ENCODE measurements at regions not wholly inside any gene's neighbourhood (a gene's known extent, or its start where the extent isn't known, plus 50 kb on each side); places are given as distances from the start of the nearest gene placed in this dataset.

DNA sequence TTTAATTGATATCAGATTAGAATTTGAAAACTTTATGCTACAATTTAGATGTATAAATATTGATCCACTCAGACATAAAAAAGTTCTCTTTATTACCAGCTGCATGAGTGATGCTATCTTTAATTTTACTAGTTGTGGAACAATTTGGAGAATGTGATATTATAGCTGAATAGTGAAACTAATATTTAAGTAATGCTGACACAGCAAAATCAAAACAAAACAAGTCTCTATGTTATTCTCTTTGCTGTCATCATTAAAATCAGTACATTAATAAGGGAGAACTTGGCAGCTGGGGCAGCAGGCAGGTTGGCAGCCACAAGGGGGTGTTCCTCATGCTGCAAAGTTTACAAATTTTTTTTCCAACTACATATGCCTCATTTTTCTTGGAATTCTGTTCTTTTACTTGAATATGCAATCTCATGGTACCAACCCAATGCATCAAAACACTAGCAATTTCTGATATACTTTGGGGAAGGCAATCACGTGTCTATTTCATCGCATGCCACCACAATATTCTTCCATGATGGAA, 585.3 kb downstream of the FGF9 start:
- ATAC-seq = no peak
- no peak for DNase-seq (ENCODE audit: low spot score)

DNA sequence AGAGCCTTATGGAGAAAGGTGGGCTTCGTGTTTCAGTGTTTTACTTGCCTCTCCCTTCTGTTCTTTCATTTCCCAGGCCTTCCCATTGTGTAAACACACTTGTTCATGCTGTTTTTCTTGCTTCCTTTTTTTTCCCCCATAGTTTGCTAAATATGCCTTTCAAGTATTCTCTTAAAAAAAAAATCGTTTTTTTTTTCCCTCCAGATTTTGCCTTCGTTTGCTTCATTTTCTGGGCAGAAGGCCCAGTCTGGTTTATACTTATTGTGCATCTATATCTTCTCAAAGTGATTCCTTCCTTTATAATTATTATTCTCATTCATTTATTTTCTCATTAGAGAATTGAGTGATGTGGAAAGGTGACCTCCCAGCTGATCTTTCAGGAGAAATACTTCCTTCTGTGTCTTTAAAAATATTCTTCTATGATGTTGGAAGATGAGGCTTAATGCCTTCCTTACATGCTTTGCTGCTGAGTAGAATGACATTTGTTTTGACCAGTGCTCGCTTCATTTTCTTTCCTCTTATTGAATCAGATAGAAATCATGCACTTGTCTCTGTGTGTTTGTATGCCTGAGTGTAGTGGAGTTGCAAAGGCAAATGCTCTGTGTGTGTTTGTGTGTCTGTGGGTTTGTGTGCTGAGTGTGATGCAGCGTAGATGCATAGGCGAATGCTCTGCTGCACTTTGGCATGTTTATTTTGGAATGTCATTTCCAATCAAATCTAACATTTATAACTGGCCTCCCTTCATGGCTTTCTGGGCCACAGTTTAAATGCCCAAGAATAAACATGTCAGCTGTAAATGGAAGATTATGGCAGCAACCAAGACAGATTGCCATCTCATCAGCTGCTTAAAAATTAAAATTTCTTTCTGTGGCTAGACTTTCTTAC, 591.4 kb downstream of the FGF9 start:
- DNase-seq (ENCODE audit: low spot score) = no peak
- ATAC-seq = no peak

DNA sequence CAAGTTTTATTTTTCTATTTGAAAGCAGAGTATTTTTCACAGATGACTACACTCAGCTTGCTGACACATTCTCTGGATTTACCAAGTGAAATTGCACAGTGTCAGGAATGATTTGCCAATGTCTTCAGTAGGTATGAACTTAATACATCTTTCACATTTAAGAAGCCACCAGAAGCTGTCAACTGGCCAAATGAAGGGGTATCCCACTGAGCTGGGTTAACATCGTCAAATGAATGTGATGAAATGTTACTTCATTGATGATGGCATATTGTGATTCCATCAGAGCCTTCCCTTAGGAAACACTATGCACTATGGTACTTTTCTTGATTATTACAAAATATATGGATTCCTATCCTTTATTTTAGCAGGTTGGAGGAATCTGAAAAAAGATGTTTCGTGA, 592.3 kb downstream of the FGF9 start:
- DNase-seq (ENCODE audit: low spot score) (no peak), ATAC-seq (no peak)

DNA sequence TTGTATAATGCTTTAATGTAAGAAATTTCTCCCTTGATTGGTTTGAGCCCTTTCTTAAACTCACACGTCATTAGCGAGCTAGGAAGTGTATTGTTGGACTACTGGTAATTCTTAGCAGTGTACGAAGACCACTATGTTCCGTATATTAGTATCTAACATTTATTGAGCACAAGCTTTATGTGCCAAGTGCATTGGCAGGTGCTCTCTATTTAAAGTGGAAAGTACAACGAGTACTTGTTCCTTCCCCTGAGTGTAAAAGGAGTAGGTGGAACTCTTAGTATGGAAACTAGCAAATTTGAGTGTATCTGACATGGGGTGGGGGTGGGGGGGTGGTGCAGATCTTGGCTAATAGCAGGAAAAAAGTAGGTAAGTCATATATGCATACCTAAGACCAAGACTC, 594.7 kb downstream of the FGF9 start:
- ATAC-seq (no peak), DNase-seq (ENCODE audit: low spot score) (no peak)

DNA sequence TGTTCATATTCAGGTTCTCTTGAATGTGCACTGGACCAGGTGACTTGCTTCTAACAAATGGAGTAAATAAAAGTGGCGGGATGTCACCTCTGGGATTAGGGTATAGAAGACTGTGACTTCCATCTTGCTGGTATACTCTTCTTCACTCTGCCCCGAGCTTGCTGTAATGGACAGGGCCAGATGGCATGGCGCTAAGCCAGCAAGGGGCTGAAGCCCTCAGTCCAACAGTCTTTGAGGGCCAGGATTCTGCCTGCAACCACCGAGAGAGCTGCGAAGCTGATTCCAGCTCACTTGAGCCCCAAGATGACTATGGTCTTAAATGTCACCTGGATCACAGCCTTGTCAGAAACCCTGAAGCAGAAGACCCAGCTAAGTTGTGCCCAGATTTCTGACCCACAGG, 600.0 kb downstream of the FGF9 start:
- DNase-seq (ENCODE audit: low spot score) = no peak
- ATAC-seq = no peak

DNA sequence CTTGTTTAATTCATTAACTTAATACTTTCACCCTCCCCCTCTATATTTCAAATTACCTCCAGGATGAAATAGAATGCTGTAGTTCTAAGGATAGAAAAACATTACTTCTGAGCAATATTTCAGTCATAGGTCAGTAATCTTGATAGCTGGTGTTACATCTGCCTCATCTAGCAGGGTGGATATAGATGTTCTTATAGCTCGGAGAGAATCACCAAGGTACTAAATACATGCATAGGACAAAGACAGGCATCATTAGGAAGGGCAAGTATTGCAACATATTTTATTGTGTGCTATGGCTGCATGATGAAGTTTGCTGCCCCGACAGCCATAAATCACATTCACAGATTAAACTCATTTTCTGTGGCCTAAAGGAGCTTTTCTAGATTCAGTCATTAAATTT, 601.0 kb downstream of the FGF9 start:
- DNase-seq (ENCODE audit: low spot score) (no peak), ATAC-seq (no peak)

DNA sequence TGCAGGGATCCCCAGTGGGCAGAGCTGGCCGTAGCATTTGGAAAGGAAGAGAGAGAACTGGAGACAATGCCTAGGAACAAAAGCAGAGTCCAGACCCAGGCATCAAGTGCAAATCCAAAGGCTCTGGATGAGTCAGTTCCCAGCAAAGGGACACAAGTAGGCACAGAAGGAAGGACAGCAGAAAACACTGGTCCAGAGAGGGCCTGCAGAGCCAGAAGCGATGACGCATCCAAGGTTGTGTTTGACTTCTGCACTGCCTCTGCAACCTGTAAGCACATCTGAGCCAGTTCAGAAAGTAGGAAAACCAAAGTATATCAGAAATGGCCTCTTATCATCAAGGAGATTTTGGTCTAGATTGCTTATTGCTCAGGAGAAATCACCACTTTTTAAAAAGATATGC, 604.5 kb downstream of the FGF9 start:
- ATAC-seq = no peak
- no peak for DNase-seq (ENCODE audit: low spot score)

DNA sequence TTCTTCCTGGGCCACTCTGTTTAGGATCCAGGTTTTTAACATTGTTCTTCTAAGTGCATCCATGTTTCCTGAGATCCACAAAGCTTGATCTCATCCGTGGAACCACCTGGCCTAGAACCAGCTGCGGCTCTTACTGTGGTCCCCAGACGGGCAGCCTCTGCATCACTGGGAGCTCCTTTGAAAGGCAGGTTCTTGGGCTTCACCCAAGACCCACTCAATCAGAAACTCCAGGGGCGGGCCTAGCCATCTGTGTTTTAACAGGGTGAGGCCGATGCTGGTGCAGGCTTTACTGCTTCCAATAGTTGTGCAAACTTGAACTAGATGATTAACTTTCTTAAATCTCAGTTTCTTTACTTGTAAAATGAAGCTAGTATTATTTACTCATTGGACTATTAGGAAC, 605.7 kb downstream of the FGF9 start:
- ATAC-seq (no peak), DNase-seq (ENCODE audit: low spot score) (no peak)

DNA sequence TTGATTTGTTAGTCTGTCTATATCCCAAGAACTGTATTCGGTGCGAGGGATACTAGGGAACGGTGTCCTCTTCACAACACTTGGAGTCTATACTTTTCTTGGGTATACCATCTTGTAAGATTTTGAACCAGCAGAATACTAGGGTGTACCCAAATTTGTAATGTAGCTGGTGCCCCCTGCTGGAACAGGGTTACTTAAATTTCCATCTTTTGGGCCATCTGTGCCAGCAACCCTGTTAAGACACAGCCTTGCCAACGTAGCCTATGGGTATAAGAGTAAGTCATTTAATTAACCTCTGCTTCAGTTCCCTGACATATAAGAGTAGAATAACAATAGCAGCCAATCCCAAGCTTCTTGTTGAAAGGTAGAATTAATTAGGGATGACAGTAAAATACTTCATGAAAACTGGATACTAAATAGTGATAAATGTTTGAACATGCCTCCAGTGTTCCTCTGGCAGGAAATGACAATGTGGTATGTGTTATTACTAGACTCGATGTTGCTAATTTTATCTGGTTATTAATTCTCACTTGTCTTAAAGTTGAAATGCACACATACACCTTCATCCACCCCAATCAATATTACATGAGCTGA, 607.6 kb downstream of the FGF9 start:
- ATAC-seq (peak; percentile 72), DNase-seq (ENCODE audit: low spot score) (peak; percentile 50)

DNA sequence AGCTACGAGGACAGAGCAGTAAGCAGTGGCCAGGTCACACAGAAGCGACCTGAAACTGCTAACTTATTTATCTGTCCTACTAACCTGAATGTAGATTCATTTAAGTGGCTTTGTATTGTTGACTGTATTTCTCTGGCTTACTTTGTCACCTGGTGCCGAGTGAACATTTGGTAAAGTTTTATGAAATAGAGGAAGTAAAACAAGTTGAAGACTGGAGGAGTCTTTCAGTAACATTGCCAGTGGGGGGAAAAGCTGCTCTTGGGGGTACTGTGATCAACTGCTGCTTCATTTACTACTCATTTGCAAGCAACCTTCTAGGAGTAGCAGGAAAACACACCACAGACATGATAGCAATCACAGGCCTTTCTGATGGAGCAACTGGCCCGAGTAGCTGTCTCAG, 615.0 kb downstream of the FGF9 start:
- ATAC-seq (no peak), DNase-seq (ENCODE audit: low spot score) (no peak)

DNA sequence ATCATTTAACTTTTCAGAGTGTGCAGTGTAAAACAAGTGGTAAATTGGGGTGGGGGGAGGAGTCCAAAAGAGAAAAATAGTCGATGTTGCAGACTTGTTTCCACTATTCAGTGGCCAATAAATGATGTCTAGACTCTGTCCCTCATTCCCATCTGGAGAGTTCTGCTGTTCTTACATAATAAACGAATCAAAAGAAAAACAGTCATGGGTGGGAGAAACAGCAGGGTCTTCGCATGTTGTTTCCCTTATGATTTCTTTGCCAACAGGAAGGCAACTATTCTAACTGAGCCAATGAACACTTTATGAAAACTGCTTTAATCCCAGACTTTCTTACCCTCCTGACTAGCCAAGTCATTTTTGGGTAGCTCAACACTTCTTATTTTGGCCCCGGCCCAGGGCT, 615.5 kb downstream of the FGF9 start:
- no peak for ATAC-seq
- no peak for DNase-seq (ENCODE audit: low spot score)

DNA sequence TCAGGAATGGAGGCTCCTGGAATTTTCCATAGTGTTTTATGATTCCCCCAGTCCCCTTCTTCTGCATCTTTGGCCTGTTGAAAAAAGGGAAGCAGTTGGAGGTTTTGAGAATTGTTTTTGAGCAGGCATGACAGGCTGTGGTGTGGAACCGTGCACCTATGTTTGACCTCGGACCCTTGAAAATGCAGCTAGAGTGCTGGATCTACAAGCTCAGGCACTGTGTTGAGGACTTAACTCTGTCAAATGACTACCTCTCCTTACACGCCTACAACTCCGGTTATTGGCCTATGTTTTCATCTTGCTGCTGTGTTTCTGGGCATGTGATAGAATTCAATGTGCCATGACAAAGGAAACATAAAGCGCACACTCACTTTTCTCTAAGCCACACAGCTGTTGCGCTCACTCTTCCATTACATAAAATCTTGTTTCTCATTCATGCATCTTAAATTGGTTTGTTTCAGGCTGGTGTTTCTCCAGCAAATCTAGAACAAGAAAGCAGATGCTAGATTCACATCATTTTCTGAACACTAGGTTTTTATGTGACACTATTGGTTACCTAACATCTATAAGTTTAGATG, 616.6 kb downstream of the FGF9 start:
- no peak for ATAC-seq
- no peak for DNase-seq (ENCODE audit: low spot score)

DNA sequence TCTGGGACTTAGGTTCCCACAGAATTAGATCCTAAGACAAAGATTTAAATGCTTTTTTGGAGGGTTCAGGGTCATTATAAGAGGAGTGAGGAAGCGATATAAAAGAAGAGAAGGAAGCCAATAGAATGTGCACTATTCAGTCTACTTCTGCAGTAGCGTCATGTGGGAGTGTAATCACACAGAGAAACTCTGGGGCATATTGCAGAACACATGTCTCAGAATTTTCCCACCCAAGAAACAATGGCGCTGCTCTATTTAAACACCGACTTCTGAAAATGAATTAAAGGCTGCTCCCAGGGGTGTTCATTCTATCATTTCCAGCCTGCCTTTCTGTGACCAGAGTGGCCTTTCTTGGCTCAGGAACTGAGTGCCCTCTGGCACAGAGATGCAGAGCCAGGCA, 617.6 kb downstream of the FGF9 start:
- no peak for ATAC-seq
- DNase-seq (ENCODE audit: low spot score) = no peak

DNA sequence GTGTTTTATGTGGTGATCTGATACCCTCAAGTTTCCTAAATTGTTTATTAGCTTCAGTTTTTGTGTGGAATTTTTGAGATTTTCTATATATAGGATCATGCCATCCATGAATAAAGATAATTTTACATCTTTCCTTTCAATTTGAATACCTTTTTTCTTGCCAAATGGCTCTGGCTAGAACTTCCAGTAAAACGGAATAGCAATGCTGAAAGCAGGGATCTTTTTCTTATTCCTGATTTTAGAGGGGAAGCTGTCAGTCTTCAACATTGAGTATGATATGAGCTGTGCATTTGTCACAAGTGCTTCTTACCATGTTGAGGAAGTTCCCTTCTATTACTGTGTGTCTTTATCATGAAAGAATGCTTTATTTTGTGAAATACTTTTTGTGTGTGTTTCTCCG, 618.8 kb downstream of the FGF9 start:
- no peak for ATAC-seq

DNA sequence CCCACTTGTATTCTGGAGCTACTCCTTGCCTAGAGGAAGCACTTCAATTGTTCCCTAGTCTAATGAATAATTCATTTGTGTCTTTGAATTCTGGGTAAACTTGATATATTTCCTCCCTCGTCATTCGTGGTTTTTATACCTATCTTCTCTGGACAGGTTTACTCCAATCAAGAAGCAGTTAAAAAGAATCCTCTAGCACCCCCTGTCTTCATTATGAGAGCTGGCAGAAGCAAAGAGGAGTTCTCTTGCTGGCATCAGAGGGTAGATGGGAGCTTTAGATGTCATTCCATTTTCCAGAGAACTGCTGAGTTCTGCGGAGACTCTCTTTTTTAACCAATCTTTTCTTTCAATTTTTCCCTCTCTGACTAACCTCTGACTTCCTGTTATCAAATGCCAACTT, 627.7 kb downstream of the FGF9 start:
- ATAC-seq (no peak), DNase-seq (ENCODE audit: low spot score) (no peak)

More for the DNA sequence above, 618.8 kb downstream of the FGF9 start:
- no peak for DNase-seq (ENCODE audit: low spot score)

DNA sequence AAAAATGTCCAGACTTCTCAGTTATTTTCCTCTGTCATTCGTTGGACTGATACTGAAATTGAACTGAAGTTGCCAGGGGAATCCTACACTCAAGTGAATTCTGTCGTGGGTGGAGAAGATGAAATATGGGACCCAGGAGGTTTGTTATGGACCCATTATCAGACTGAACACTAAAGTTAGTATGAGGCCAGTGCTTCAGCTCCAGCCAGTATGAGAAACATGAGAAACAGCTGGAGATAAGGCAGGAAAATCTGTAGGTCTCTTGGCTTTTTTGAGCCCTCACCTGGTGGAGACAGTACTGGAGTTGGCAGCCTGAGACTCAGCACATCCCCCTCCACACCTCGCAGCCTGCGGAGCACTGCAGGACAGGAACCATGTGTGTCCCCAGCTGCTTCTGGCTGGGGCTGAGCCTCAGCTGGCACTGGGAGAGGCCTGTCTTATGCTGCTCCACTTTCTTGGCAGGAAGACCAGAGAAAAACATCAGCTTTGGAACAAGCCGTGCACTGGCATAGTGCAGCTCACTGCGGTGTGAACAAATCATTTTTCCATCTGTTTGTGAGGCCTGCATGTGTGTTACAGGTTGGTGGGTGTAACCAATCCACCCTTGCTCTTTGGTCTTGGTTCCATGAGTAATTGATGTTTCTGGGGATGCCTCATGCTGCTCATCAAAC, 641.0 kb downstream of the FGF9 start:
- no peak for ATAC-seq
- no peak for DNase-seq (ENCODE audit: low spot score)

DNA sequence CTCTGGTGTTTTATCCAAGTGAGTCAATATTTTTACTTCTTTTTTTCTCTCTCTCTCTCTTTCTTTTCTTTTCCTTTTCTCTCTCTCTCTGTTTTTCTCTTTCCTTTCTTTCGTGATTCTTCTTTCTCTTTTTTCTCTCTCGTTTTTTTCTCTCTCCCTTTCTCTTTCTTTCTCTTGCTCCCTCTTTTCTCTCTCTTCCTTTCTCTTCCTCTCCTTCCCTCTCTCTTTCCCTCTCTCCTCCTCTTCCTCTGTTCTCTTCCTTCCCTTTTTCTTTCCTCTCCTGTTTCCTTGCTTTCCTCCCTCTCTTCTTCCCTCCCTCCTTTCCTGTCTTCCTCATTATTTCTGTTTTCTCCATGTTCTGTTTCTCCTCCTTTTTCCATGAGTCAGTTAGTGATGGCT, 641.5 kb downstream of the FGF9 start:
- ATAC-seq (no peak), DNase-seq (ENCODE audit: low spot score) (no peak)

DNA sequence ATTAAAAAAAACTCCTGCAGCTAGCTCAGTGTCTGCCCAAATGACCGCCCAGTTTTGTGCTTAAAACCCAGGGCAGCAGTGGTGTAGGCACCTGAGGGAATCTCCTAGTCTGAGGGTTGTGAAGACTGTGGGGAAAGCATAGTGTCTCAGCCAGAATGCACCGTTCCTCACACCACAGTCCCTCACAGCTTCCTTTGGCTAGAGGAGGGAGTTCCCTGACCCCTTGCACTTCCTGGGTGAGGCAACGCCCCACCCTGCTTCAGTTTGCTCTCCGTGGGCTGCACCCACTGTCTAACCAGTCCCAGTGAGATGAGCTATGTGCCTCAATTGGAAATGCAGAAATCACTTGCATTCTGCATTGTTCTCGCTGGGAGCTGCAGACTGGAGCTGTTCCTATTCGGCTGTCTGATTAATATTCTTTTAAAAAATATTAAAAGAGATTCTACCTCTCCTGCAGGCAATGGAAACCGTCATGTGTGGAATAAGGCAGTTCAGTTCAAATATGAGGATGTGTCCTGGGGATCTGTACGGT, 645.7 kb downstream of the FGF9 start:
- ATAC-seq = no peak
- no peak for DNase-seq (ENCODE audit: low spot score)

DNA sequence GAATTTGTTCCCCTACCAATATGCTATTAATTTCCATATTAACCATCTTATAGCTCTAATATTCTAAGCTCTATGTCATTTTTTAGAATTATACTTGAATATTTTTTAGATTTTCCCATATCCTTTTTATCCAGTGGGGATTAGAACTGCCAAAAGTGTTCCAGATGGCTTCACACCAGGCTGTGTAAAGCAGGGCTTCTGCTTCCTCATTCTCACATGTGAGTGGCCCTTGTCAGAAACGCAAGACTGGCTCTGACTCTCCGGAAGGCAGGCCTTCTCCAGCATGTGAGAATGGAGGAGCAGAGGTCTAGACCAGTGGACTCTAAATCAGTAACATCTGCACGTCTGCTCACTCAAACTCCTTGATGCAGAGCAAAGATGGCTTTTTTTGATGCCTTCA, 650.1 kb downstream of the FGF9 start:
- ATAC-seq = no peak

DNA sequence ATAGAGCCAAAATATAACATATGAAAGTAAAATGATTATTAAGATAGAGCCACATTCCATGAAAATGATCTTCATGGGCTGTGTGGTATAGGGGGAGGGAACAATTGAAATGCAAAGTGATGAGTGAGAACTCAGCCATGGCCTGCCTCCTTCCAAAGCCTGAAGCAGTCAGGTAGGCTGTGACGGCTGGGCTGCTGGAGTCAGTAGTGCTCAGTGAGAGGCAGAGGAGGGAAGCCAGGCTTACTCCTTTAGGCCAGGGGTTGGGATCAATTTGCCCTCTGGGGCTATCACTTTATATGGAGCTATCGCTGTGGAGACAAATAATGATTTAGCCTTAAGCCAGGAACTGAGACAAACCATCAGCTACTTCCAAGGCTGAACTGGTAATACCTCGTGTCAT, 654.9 kb downstream of the FGF9 start:
- ATAC-seq (no peak), DNase-seq (ENCODE audit: low spot score) (no peak)

More for the DNA sequence above, 650.1 kb downstream of the FGF9 start:
- no peak for DNase-seq (ENCODE audit: low spot score)

DNA sequence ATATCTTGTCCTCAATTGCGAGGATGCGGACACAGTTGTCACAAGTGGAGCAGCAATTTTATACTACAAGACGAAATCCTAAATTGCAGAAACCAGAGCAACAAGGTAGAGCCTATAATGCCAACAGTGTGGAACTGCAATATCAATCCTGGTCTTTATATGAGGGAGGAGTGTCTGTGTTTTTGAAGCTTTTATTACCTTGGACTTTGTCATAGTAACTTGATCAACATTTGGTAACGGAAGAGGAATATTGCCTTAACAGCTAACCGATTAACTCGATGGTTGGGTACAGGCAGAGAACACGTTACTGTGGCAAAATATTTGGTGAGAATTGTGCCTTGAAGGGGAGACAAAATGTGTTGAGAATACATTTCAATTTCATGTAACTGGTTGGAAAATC, 661.5 kb downstream of the FGF9 start:
- DNase-seq (ENCODE audit: low spot score) = no peak

More for the DNA sequence above, 661.5 kb downstream of the FGF9 start:
- ATAC-seq = no peak
